Sigmoid colon (tissue), 4 donors: ENCODE measurements at regions not wholly inside any gene's neighbourhood (a gene's known extent, or its start where the extent isn't known, plus 50 kb on each side); places are given as distances from the start of the nearest gene placed in this dataset.

Experiments used
- EP300 ChIP-seq, 4 donors: sonication (generic); formaldehyde crosslinking; IDR thresholded peaks; one replicate each; pipeline ENCODE4 v1.6.1; 2017; ENCODE audit warnings: antibody characterized with exemption in 4 of 4
- POLR2AphosphoS5 ChIP-seq, 4 donors: sonication (generic); formaldehyde crosslinking; IDR thresholded peaks; one replicate each; pipeline ENCODE4 v1.6.1; 2017; ENCODE audit warnings: antibody characterized with exemption in 4 of 4
- TF ChIP-seq, protein P1 (sequence below), 4 experiments: fragments of 450-650 bp in 3 of 4; fragments of 200-600 bp in 1 of 4; IDR thresholded peaks; one replicate each; pipeline ENCODE4 v1.5.1; 2016 to 2019; ENCODE audit warnings: antibody characterized with exemption in 4 of 4, mild to moderate bottlenecking in 3 of 4, moderate library complexity in 2 of 4

DNA sequence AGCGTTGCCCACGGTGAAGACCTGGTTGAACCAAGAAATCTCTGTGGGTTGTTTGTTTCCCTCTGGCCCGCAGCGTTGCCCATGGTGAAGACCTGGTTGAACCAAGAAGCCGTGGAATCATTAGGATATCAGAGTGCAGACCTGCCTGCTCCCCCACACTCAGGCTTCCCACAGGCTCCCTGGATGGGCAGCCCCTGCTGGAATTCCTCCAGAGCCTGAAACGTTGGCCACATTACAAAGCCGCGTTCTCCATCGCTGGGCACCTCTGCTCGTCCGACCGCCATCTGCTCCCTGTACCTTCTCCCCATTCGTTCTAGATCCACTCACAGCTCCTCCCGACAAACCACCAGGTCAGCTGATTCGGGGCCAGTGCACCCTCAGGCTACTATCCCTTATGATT lies 266.9 kb upstream of the SHH start:
- TF ChIP-seq, protein P1, sequence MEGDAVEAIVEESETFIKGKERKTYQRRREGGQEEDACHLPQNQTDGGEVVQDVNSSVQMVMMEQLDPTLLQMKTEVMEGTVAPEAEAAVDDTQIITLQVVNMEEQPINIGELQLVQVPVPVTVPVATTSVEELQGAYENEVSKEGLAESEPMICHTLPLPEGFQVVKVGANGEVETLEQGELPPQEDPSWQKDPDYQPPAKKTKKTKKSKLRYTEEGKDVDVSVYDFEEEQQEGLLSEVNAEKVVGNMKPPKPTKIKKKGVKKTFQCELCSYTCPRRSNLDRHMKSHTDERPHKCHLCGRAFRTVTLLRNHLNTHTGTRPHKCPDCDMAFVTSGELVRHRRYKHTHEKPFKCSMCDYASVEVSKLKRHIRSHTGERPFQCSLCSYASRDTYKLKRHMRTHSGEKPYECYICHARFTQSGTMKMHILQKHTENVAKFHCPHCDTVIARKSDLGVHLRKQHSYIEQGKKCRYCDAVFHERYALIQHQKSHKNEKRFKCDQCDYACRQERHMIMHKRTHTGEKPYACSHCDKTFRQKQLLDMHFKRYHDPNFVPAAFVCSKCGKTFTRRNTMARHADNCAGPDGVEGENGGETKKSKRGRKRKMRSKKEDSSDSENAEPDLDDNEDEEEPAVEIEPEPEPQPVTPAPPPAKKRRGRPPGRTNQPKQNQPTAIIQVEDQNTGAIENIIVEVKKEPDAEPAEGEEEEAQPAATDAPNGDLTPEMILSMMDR (IDR thresholded peaks at IDR 0.05): no peak
- no peak for TF ChIP-seq EP300 (IDR thresholded peaks at IDR 0.05)
- no peak for TF ChIP-seq POLR2AphosphoS5 (IDR thresholded peaks at IDR 0.05)
